ENCODE measurements at regions not wholly inside any gene's neighbourhood (a gene's known extent, or its start where the extent isn't known, plus 50 kb on each side); places are given as distances from the start of the nearest gene placed in this dataset.

DNA sequence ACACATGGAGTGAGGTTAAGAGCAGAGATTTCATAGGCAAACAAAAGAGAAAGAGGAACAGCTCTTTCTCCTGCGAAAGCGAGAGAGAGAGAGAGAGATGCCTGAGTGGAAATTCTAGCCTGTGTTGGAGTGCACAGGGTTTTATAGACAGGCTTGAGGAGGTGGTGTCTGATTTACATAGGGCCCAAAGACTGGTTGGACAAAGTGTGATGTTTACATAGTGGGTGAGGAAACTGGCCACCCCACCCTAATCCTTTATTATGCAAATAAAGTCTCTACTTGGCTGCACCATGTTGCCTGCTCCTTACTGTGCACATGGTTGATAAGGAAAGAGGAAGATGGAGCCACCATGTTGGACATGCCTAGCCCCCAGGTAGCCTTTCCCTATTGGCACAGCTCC, 967.8 kb upstream of the SORCS1 start:
- ChIA-PET CTCF (no interaction called here), POLR2A (ENCODE audit: unreplicated experiment) (no interaction called here)
- intact Hi-C loops (cut with micrococcal nuclease), result no loop called here
- no peak overlapping the region for H2AFZ ChIP-seq (replicated peaks; ENCODE audit: low read length, poor library complexity)
- ATAC-seq (ENCODE audit: low read depth) (no peak), DNase-seq (no peak)
- H2BK20ac ChIP-seq (ENCODE audit: low read depth, low read length), result no peak overlapping the region
- no peaks in the 10 kb centered on the region for H4K20me1 ChIP-seq (ENCODE audit: insufficient read depth, low read length)
- no peak overlapping the region for H4K91ac ChIP-seq (ENCODE audit: insufficient read depth, low read depth, low read length)
- no peaks in the 10 kb centered on the region for H3K9me1 ChIP-seq (ENCODE audit: insufficient read depth, low read length)
- no peaks in the 10 kb centered on the region for H3K36me3 ChIP-seq (ENCODE audit: control insufficient read depth, insufficient read depth, low read length)
- H2BK5ac ChIP-seq (ENCODE audit: low read depth, low read length, poor library complexity, severe bottlenecking), result no peak overlapping the region
- no CpG with 5 or more reads among the region's 2 CpGs for WGBS, 2 experiments (ENCODE audit: extremely low coverage in 2 of 2, insufficient read length in 1 of 2)
- H3K14ac ChIP-seq (replicated peaks; ENCODE audit: low read depth, low read length), result no peak overlapping the region
- no peak overlapping the region for H2BK120ac ChIP-seq (ENCODE audit: low read depth, low read length)
- no peak overlapping the region for H3K23ac ChIP-seq (ENCODE audit: low read depth, low read length)
- no peaks in the 10 kb centered on the region for H3K4me1 ChIP-seq (ENCODE audit: control insufficient read depth, insufficient read depth, low read length)
- in situ Hi-C loops (cut with MboI; ENCODE audit: low sequenced_read_pairs), result no loop called here
- TF ChIP-seq, protein P1, sequence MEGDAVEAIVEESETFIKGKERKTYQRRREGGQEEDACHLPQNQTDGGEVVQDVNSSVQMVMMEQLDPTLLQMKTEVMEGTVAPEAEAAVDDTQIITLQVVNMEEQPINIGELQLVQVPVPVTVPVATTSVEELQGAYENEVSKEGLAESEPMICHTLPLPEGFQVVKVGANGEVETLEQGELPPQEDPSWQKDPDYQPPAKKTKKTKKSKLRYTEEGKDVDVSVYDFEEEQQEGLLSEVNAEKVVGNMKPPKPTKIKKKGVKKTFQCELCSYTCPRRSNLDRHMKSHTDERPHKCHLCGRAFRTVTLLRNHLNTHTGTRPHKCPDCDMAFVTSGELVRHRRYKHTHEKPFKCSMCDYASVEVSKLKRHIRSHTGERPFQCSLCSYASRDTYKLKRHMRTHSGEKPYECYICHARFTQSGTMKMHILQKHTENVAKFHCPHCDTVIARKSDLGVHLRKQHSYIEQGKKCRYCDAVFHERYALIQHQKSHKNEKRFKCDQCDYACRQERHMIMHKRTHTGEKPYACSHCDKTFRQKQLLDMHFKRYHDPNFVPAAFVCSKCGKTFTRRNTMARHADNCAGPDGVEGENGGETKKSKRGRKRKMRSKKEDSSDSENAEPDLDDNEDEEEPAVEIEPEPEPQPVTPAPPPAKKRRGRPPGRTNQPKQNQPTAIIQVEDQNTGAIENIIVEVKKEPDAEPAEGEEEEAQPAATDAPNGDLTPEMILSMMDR (conservative IDR thresholded peaks at IDR 0.05; ENCODE audit: low read depth, low read length), result no peak
- no peak for TF ChIP-seq RFX5 (IDR thresholded peaks at IDR 0.05; ENCODE audit: low read depth, low read length)
- no peak for TF ChIP-seq RCOR1 (IDR thresholded peaks at IDR 0.05; ENCODE audit: insufficient replicate concordance, low read length)
- TF ChIP-seq MAFK (IDR thresholded peaks at IDR 0.05; ENCODE audit: low read depth, low read length), result no peak
- TF ChIP-seq RAD21 (IDR thresholded peaks at IDR 0.05; ENCODE audit: low read length), result no peak
- no peak for TF ChIP-seq NFE2L2 (IDR thresholded peaks at IDR 0.05; ENCODE audit: low read depth, low read length)
- TF ChIP-seq BHLHE40 (IDR thresholded peaks at IDR 0.05; ENCODE audit: low read depth, low read length), result no peak
- no peak overlapping the region for H2AK5ac ChIP-seq (ENCODE audit: low read depth, low read length)
- H3K9me3 ChIP-seq (ENCODE audit: control insufficient read depth, insufficient read depth, low read length), result peaks cover 6% of the 10 kb centered on the region; the same call in 1 of the 2 replicates
- no peak overlapping the region for H3K4me3 ChIP-seq (ENCODE audit: insufficient read depth, low read depth, low read length)
- H3K4ac ChIP-seq (ENCODE audit: low read depth, low read length), result no peak overlapping the region
- H3K4me2 ChIP-seq (ENCODE audit: low read depth, low read length), result no peak overlapping the region
- no peak overlapping the region for H2BK15ac ChIP-seq (ENCODE audit: low read depth, low read length)
- no peak overlapping the region for H3K9ac ChIP-seq (ENCODE audit: low read depth, low read length)
- H3K56ac ChIP-seq (ENCODE audit: extremely low read depth, insufficient read depth, low read length), result no peak overlapping the region
- H4K5ac ChIP-seq (ENCODE audit: low read depth, low read length), result no peak overlapping the region
- no TSS peak for BruUV-seq (replicated peaks)
- H3K18ac ChIP-seq (ENCODE audit: low read depth, low read length), result no peak overlapping the region
- dilution Hi-C loops (cut with HindIII; ENCODE audit: low sequenced_read_pairs, unreplicated experiment), result no loop called here
- H3K79me1 ChIP-seq (ENCODE audit: low read depth in 1 of 2, low read length in 2 of 2), result no peaks in the 10 kb centered on the region
- H4K8ac ChIP-seq (ENCODE audit: low read depth in 2 of 2, low read length in 2 of 2), result no peak overlapping the region
- H3K27me3 ChIP-seq (ENCODE audit: control insufficient read depth, insufficient read depth, low read length), result no peaks in the 10 kb centered on the region
- no peak overlapping the region for H3K27ac ChIP-seq (ENCODE audit: insufficient read depth, low read length)
- H2AK9ac ChIP-seq (replicated peaks; ENCODE audit: low read depth, low read length, poor library complexity), result no peak overlapping the region

All from IMR-90 (cell line).